HCT116 (cell line): ENCODE measurements at regions not wholly inside any gene's neighbourhood (a gene's known extent, or its start where the extent isn't known, plus 50 kb on each side); places are given as distances from the start of the nearest gene placed in this dataset.

Experiments used
- ATAC-seq: fragments of 200-7000 bp; cut with Tn5 transposase; 2 replicates; pipeline ENCODE4 v1.9.1; 2020; ENCODE audit warnings: mild to moderate bottlenecking, moderate library complexity
- BruUV-seq: library from RNA; stranded (reverse); fragments of 400-500 nt; replicated peaks from 2 replicates; lab custom pipeline; 2021; lab: Mats Ljungman, UMichigan
- CTCF ChIA-PET: fragments of 300-600 bp; sonication (Branson Sonifier 250); formaldehyde crosslinking; loops from one replicate; lab custom pipeline; 2021; ENCODE audit warnings: antibody characterized with exemption; lab: Charles Lee
- POLR2A ChIA-PET: fragments of 300-600, 350-600 bp; sonication (Branson Sonifier 250); formaldehyde crosslinking; loops from one replicate; lab custom pipeline; 2021; ENCODE audit warnings: antibody characterized with exemption; lab: Charles Lee
- RAD21 ChIA-PET, 2 experiments: fragments of 300-600 bp; sonication (Branson Sonifier 250); formaldehyde crosslinking; loops; one replicate each; lab custom pipeline; 2023; ENCODE audit warnings: low total read pairs in 2 of 2; ENCODE audit not compliant: uncharacterized antibody in 2 of 2, unreplicated experiment in 2 of 2, low non-redundant PET in 1 of 2; lab: Charles Lee
- DNase-seq: peaks from one replicate; pipeline ENCODE4 v3.0.0-alpha.2; 2010; ENCODE audit warnings: low read depth, low spot score
- H2AFZ ChIP-seq: fragments of 200-600 bp; shearing (Covaris generic), sonication (generic); 2 replicates; pipeline ENCODE4 v1.6.1; 2017; ENCODE audit warnings: low read depth, mixed run types, mixed read lengths, antibody characterized with exemption, low read length; ENCODE audit not compliant: poor library complexity, severe bottlenecking
- H3K27ac ChIP-seq: 2 replicates; pipeline ENCODE4 v1.5.1; 2012; ENCODE audit warnings: low read depth, low read length
- H3K27me3 ChIP-seq: fragments of 200-600 bp; sonication (generic); 2 replicates; pipeline ENCODE4 v1.6.1; 2016; ENCODE audit warnings: mixed run types, low read length, mixed read lengths; ENCODE audit not compliant: insufficient read depth
- H3K36me3 ChIP-seq, 2 experiments: fragments of 200-500 bp in 1 of 2; fragments of 200-600 bp in 1 of 2; sonication (Bioruptor generic) in 1 of 2; sonication (generic) in 1 of 2; 2 replicates each; pipeline versions ENCODE4 v1.5.1 to v1.6.1; 2014 to 2016; ENCODE audit warnings: low read length in 2 of 2, inconsistent platforms in 1 of 2, mixed read lengths in 1 of 2, mixed run types in 1 of 2; ENCODE audit not compliant: insufficient read depth in 2 of 2, control insufficient read depth in 1 of 2
- H3K4me1 ChIP-seq, 2 experiments: fragments of 200-600 bp in 1 of 2; sonication (generic) in 1 of 2; 2 replicates each; pipeline versions ENCODE4 v1.5.1 to v1.6.1; 2012 to 2017; ENCODE audit warnings: low read length in 2 of 2, inconsistent platforms in 1 of 2, mild to moderate bottlenecking in 1 of 2, mixed read lengths in 1 of 2, mixed run types in 1 of 2, moderate library complexity in 1 of 2; ENCODE audit not compliant: insufficient read depth in 2 of 2, control insufficient read depth in 1 of 2
- H3K4me2 ChIP-seq: fragments of 200-600 bp; sonication (generic); 2 replicates; pipeline ENCODE4 v1.6.1; 2017; ENCODE audit warnings: mixed run types, low read length, mixed read lengths
- H3K4me3 ChIP-seq, 2 experiments: fragments of 200-600 bp in 1 of 2; sonication (generic) in 1 of 2; replicated peaks in 1 of 2; 2 replicates each; pipeline ENCODE4 v1.5.1; 2011 to 2016; ENCODE audit warnings: low read length in 2 of 2, control low read depth in 1 of 2, low read depth in 1 of 2, mild to moderate bottlenecking in 1 of 2, mixed read lengths in 1 of 2, mixed run types in 1 of 2
- H3K79me2 ChIP-seq: fragments of 200-600 bp; sonication (generic); 2 replicates; pipeline ENCODE4 v1.6.1; 2017; ENCODE audit warnings: mild to moderate bottlenecking, mixed run types, low read length, moderate library complexity, mixed read lengths; ENCODE audit not compliant: insufficient read depth
- H3K9ac ChIP-seq: fragments of 200-600 bp; sonication (generic); 2 replicates; pipeline ENCODE4 v1.6.1; 2016; ENCODE audit warnings: low read length, mixed read lengths
- H3K9me2 ChIP-seq: fragments of 200-600 bp; sonication (generic), shearing (Covaris generic); 2 replicates; pipeline ENCODE4 v1.6.1; 2017; ENCODE audit warnings: mixed run types, mild to moderate bottlenecking, moderate library complexity; ENCODE audit not compliant: insufficient read depth
- H3K9me3 ChIP-seq, 2 experiments: fragments of 200-500 bp in 1 of 2; fragments of 200-600 bp in 1 of 2; sonication (Bioruptor generic) in 1 of 2; sonication (generic) in 1 of 2; 2 replicates each; pipeline ENCODE4 v1.6.1; 2014 to 2017; ENCODE audit warnings: low read length in 2 of 2, mixed read lengths in 2 of 2, inconsistent platforms in 1 of 2, low read depth in 1 of 2, mild to moderate bottlenecking in 1 of 2, mixed run types in 1 of 2, moderate library complexity in 1 of 2; ENCODE audit not compliant: control insufficient read depth in 1 of 2, insufficient read depth in 1 of 2
- H4K20me1 ChIP-seq: fragments of 200-600 bp; sonication (generic), shearing (Covaris generic); 2 replicates; pipeline ENCODE4 v1.6.1; 2017; ENCODE audit warnings: mixed run types, mild to moderate bottlenecking, moderate library complexity; ENCODE audit not compliant: insufficient read depth
- CTCF ChIP-seq, 3 experiments: fragments of 200-600 bp in 1 of 3; sonication (generic) in 1 of 3; IDR thresholded peaks in 2 of 3; conservative IDR thresholded peaks in 1 of 3; 2 replicates each; pipeline ENCODE4 v1.5.1; 2012 to 2017; ENCODE audit warnings: low read depth in 2 of 3, low read length in 2 of 3, antibody characterized with exemption in 1 of 3, borderline replicate concordance in 1 of 3, control low read depth in 1 of 3, mild to moderate bottlenecking in 1 of 3, mixed read lengths in 1 of 3, mixed run types in 1 of 3, moderate library complexity in 1 of 3; ENCODE audit not compliant: insufficient read depth in 1 of 3
- EGR1 ChIP-seq: IDR thresholded peaks from 2 replicates; pipeline ENCODE4 v1.6.1; 2012; ENCODE audit warnings: low read depth
- EZH2 ChIP-seq: fragments of 200-600 bp; sonication (generic); IDR thresholded peaks from 2 replicates; pipeline ENCODE4 v1.6.1; 2017; ENCODE audit warnings: antibody characterized with exemption, mixed run types
- EZH2phosphoT487 ChIP-seq: fragments of 200-600 bp; IDR thresholded peaks from 2 replicates; pipeline ENCODE4 v1.6.1; 2018; ENCODE audit warnings: antibody characterized with exemption, borderline replicate concordance
- FOSL1 ChIP-seq: IDR thresholded peaks from 2 replicates; pipeline ENCODE4 v1.6.1; 2012; ENCODE audit warnings: low read depth
- MAX ChIP-seq: IDR thresholded peaks from 2 replicates; pipeline ENCODE4 v1.6.1; 2012
- POLR2A ChIP-seq: IDR thresholded peaks from 2 replicates; pipeline ENCODE4 v1.7.0; 2011; ENCODE audit warnings: borderline replicate concordance; ENCODE audit not compliant: insufficient read depth, insufficient read length; ENCODE audit errors: extremely low read depth
- REST ChIP-seq: IDR thresholded peaks from 2 replicates; pipeline ENCODE4 v1.6.1; 2012; ENCODE audit warnings: low read depth
- SP1 ChIP-seq: IDR thresholded peaks from 2 replicates; pipeline ENCODE4 v1.6.1; 2012; ENCODE audit warnings: low read depth
- SRF ChIP-seq: IDR thresholded peaks from 2 replicates; pipeline ENCODE4 v1.6.1; 2012; ENCODE audit warnings: low read depth
- ZBTB33 ChIP-seq: IDR thresholded peaks from 2 replicates; pipeline ENCODE4 v1.6.1; 2011; ENCODE audit warnings: mild to moderate bottlenecking, low read length, moderate library complexity; ENCODE audit not compliant: insufficient replicate concordance; ENCODE audit errors: extremely low read depth
- ZFX ChIP-seq: fragments of 450-650 bp; IDR thresholded peaks from 2 replicates; pipeline ENCODE4 v1.6.1; 2017
- ZNF274 ChIP-seq: fragments of 200-500 bp; sonication (Bioruptor generic); IDR thresholded peaks from 2 replicates; pipeline ENCODE4 v1.6.1; 2014; ENCODE audit warnings: mild to moderate bottlenecking, low read depth, low read length, inconsistent platforms
- intact Hi-C: fragments of 100-400 bp; cut with micrococcal nuclease; formaldehyde crosslinking; loops from 2 replicates; pipeline ENCODE4 v1.10.0; 2022

- no peak for DNase-seq
- Histone ChIP-seq H2AFZ (no peak overlapping the region), H3K36me3 (no peaks in the 10 kb centered on the region), H3K27me3 (no peaks in the 10 kb centered on the region), H3K27ac (no peak overlapping the region), H3K4me2 (no peak overlapping the region), H3K4me3 (no peak overlapping the region), H3K79me2 (no peaks in the 10 kb centered on the region), H3K4me1 (no peaks in the 10 kb centered on the region), H4K20me1 (no peaks in the 10 kb centered on the region), H3K9me2 (no peaks in the 10 kb centered on the region), H3K9ac (no peak overlapping the region), H3K9me3 (no peaks in the 10 kb centered on the region)
- intact Hi-C loops, result no loop called here
- no peak for TF ChIP-seq ZFX
- no peak for TF ChIP-seq EGR1
- no peak for TF ChIP-seq FOSL1
- TF ChIP-seq ZNF274, result no peak
- TF ChIP-seq EZH2phosphoT487, result no peak
- TF ChIP-seq ZBTB33, result no peak
- TF ChIP-seq EZH2, result no peak
- no peak for TF ChIP-seq SP1
- TF ChIP-seq CTCF (IDR thresholded peaks at IDR 0.05 in 2 of 3, conservative IDR thresholded peaks at IDR 0.05 in 1 of 3; ENCODE audit: borderline replicate concordance in 1 of 3, insufficient read depth in 1 of 3, low read depth in 2 of 3, low read length in 2 of 3), result no peak
- no peak for TF ChIP-seq MAX
- no peak for TF ChIP-seq REST
- no peak for TF ChIP-seq POLR2A
- TF ChIP-seq SRF, result no peak
- POLR2A ChIA-PET, result no interaction called here
- no TSS peak for BruUV-seq
- CTCF ChIA-PET, result no interaction called here
- ATAC-seq, result no peak
- RAD21 ChIA-PET, result no interaction called here
These were observed 254.4 kb downstream of the NDUFS4 start for GRCh38 chr5:53814819-53815218.
